Retina (tissue), 1 donor: ENCODE measurements at regions not wholly inside any gene's neighbourhood (a gene's known extent, or its start where the extent isn't known, plus 50 kb on each side); places are given as distances from the start of the nearest gene placed in this dataset.
"Not testable (repeated sequence)": the region's sequence is repeated elsewhere in the genome, so short reads cannot be mapped to it uniquely, and the experiment has no call there.

Source experiments
- DNase-seq: peaks from one replicate; pipeline ENCODE4 v3.0.0-alpha.2; 2016

DNA sequence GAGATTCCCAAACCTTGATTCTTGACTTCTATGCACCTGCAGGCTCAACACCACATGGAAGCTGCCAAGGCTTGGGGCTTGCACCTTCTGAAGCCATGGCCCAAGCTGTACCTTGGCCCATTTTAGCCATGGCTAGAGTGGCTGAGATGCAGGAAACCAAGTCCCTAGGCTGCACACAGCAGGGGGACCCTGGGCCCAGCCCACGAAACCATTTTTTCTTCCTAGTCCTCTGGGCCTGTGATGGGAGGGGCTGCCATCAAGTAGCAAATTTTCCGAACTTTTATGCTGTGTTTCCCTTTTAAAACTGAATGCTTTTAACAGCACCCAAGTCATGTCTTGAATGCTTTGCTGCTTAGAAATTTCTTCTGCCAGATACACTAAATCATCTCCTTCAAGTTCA lies 253.9 kb upstream of the RPS23 start:
- DNase-seq: not testable (repeated sequence)

DNA sequence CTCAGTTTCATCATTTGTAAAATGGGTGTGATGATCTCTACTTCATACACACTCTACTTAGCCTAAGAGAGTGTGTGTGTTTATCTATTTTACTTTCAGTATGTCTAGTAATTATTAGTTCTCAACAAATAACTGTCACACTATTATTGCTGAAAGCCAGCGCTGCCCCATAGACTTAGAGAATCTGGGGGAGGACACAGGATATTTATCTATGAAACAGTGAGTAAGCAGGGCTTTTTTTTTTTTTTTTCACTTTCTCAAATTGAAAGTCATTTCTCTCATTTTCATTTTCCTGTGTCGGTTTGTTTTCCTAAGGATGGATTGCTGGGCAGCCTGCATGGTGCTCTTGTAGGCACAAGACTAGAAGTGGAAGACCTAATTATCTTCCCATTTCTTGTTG lies 248.4 kb upstream of the RPS23 start:
- DNase-seq: no peak

DNA sequence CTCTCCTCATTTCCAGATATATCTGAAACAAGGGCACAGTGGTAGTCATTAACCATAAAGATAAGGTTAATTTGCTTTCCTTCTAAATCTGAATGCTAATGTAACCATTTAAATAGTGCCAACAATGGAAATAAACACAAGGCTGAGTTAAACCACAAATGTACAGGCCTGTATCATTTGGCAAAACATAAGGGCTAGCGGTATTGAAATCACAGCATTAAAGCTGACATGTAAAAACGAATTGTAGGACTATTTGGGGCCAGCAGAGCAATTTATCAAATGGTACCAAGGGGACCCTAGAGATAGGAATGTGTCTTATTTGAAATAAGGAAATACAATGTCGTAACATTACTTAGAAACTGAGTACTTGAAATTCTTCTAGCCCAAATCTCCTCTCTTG lies 247.5 kb upstream of the RPS23 start:
- no peak for DNase-seq

DNA sequence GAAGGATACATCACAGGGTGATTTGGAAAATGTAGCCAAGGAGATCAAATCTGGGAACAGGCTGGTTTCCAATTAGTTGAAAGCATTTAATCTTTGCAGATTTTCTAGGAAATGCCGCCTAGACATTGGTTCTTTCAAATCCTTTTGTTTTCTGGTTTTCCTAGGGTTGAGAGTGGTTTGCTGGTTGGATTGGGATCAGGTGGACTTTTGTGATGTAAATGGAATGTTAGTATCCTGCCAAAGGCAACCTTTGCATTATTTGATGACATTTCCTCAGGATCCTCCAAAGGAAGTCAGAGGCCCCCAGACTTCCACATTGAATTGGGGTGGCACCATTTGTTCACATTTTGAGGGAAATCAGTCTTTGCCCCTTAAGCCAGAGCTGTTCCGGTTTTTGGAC lies 245.5 kb upstream of the RPS23 start:
- DNase-seq: no peak

DNA sequence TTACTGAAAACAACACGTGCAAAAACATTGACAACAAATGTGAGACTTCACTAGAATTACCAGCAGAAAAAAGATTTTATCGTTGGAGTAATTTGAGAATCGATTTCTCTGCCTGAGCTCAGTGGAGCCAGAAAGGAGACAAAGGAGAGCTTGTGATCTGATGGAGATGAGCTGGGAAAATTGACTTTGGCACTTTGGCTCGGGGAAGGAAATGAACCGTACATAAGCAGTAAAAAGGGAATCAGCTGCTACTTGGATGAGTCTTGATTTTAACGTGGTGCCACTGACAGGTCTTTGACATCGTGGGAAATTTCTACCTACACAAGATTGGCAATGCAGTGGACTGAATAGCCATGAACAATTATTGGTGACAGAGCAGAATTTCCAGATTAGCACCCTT lies 244.7 kb upstream of the RPS23 start:
- peak; percentile 80 for DNase-seq

DNA sequence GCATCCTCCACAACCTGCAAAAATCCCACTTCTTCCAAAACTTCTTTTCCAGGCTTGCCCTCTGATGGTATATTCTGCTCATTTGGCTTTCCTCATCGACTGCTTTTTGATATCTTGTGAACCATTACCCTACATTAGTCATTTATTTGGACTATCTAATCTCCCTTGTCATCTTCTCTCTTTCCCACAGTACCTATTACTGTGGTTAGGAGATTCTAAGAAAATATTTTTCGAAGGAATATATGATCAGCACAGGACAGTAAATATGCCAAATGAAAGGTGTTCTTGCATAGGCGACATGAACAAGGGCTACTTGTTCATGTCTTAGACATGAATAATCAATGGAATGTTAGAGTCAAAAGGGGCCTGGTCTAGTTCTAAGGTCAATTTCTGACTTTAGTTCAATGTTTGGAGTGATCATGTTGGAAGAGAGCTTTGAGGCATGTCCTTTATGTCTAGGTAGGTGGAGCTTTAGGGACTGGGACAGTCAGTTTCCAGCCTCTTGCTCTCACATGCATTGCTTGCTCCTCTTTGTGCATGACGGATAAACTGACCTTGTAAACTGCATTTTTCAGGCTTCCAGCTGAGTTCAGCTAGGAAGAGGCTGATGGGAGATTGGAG lies 243.4 kb upstream of the RPS23 start:
- peak; percentile 14 for DNase-seq

DNA sequence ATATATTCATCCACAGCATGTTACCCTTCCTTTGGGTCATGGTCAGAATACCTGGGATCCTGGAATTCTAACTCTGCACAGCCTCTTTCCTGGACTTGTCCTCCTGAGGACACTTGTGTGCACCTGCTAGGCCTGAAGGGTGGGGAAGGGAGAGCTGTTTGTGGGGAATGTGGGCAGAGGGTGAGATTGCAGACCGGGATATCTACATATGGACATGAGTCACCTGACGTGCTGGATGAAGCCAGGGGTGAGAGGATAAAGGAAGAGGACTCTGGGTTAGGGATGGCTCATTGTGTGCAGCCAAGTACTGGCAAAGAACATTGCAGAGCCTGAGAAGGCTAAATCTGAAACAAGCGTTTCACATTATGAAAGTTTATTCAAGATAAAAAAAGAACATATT lies 241.4 kb upstream of the RPS23 start:
- no peak for DNase-seq

DNA sequence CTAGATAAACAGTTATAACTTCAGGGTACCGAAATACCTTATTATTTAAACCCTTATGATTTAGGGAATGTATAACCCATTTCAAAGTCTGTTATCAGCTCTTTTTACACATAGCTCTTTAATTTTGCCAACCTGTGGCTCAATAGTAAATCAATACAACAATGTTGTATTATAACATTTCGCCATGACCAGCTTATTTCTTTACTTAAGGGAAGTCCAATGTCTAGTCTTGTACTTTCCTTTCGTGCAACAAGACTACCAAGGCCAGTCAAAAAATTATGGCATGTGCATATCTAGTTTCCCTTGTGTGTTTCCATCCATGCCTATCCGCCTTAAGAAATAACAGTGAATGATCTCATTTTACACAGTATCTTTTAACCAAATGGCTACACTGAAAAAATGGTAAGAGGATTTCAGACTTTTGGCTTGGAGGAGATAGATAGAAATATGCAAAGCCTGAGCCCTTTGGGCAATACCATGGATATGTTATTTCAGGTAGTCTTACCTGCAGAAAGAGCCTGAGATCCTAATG lies 239.5 kb upstream of the RPS23 start:
- DNase-seq: no peak

DNA sequence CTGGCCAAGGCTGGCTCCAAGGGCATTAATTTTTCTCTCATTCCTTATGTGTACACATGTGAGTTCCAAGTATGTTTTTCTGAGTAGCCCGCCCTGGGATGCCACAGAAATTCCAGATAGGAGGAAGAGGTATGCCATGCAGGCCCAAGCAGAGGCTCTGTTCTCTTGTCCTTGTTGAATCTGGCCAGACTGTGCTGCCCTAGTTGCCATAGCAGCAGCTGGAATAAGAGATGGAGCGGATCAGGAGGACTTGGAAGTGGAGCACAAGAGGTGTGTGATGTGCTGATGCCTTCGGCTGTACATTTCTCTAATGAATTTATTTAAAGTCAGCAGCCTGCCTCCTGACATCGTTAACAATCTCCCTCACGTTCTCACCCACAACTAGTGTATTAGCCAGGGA lies 235.6 kb upstream of the RPS23 start:
- DNase-seq: peak; percentile 28

DNA sequence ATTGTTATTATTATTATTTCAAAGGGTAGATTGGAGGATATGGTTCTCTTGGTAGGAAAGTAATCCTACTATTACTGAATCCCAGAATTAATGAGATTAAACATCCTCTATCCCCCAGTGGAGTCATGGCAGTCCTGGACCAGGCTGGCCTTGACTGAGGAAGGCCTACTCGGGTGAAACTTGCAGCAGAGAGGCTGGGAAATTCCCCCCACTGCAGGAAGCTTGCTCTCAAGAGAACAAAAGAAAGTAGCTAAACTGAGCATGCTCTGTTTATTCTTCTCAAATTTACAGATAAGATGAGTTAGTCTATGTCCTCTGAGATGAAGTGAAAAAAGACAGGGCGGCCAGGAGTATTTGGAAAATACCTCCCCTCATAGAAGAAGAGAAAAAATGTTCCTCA lies 233.9 kb upstream of the RPS23 start:
- DNase-seq: no peak

DNA sequence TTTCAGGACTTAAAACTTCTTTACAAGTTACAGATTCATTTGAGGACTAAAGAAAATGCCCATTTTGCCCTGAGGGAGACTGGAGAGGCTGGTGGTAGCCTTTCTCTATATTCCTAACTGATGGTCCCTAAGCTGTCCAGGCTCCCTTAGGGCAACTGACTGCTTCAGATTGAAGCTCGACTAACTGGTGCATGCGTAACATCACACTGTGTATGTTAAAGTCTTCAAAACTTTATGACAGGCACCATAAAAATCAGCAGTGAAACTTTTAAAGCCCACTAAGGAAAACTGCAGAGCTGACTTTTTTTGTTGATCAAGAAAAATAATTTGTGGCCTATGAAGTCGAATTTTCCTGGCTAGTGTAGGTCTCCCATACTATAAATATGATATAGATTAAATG lies 233.0 kb upstream of the RPS23 start:
- DNase-seq: no peak

DNA sequence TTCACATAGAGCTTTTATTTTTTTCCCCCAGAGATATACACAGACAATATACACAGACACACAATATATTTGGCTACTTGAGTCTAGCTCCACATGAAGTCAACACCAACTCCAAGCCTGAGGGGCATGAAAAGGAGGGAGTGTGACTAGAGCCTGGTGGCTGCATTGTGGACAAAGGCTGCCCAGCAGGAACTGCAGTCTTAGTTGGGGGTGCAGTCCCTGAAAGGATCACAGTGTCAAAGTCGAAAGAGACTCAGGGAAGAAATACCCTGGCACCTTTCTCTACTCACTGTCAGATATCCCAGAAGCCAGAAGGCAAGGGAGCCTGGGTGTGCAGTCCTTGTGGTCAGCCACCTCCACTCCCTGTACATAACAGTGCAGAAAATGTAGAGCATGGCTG lies 231.6 kb upstream of the RPS23 start:
- DNase-seq: no peak

DNA sequence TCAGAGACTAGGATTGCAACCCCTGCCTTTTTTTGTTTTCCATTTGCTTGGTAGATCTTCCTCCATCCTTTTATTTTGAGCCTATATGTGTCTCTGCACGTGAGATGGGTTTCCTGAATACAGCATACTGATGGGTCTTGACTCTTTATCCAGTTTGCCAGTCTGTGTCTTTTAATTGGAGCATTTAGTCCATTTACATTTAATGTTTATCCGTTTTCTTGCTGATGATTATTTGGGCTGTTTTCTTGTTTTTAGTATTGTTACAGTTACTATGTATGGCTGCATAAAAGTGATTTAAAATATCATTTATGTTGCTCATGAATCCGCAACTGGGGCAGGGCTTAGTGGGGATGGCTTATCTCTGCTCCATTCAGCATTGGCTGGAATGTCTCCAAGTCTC lies 228.2 kb upstream of the RPS23 start:
- not testable (repeated sequence) for DNase-seq

DNA sequence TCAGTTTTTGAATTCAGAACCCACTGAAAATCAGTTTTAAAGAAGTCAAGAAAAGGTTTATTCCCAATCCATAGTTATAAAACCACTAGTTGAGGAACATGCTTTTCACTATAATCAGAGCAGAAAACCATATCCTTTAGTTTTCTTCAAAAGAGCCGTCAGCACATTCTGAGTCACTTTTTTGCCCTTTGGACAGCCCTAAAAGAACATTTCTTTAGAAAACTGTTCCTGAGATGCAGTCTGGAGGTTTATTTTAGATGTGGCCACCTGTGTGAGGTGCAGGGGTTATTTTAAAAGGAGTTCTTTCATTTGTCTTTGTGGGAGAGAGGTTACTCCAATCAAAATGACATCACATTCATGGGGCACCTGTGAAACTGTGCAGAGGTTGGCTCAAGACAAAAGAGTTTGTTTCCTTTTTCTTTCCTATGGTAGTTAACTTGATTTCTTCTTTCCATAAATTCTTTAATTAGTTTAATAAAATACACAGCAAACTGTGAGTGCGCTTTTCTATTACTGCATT lies 221.6 kb upstream of the RPS23 start:
- DNase-seq: no peak

DNA sequence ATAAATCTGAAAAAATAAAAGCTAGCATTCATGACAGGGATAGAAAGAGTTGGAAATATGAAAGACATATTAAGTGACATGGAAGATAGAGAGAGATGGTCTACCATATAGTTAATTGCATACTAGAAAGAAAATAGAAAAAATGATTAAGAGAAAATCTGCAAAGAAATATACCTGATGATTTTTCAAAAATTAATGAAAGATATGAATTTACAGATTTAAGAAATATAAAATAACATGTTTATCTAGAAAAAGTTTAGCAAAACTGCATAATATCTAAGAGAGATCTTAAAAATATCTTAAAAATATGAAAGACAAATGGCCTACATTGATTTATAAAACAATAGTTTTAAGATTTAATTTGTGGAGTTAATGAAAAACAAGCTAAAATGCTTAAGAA lies 219.1 kb upstream of the RPS23 start:
- DNase-seq: no peak

DNA sequence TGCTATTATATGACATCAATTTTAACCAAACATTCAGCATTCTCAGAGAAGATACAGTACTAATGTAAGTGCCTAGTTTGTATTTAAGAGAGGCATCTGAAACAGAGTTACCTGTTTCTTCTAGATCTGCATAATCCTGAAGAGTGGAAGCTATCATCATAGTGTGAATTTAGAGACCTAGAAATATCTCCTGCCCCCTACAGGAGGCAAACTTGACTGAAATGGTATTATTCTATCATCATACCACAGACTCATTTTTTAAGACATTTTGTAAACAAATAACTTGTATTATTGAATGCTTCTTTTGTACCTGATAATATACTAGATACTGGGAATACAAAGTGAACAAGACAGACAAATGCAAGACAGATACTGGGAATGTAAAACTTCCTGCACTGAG lies 216.8 kb upstream of the RPS23 start:
- no peak for DNase-seq

DNA sequence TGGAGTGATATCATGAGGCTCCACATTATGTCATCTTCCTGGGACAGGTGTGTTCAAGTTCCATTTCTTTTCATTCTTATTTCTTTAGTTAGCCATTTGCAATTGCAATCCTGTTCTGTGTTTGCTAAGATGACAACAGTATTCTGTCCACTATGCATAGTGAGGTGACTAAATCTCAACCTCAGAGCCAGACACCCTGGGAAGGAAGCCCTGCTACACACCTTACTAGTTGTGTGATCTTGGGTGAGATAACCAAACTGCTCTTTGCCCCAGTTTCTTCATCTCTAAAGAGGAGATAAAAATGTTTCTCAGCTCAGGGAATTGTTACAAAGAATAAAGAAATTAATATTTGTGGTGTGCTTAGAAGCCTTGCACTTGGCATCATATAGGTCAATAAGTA lies 215.1 kb upstream of the RPS23 start:
- DNase-seq: no peak

DNA sequence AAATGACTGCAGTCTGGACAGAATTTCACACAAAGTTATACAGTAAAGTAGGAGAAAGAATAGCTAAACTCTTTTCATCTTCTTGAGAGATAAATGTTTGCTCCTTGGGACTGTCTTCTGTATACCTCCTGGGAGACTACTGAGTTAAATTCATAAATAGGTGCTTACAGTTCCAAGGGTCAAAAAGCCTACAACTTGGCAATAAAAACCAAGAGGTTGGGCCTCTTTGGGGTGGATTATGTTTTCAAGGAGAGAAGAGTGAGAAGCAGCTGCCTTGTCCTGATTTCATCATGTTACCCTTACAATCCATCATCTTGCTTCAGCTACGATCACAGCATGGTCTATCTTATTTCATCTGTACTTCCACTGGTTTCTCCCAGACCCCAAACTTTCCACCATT lies 213.2 kb upstream of the RPS23 start:
- no peak for DNase-seq

DNA sequence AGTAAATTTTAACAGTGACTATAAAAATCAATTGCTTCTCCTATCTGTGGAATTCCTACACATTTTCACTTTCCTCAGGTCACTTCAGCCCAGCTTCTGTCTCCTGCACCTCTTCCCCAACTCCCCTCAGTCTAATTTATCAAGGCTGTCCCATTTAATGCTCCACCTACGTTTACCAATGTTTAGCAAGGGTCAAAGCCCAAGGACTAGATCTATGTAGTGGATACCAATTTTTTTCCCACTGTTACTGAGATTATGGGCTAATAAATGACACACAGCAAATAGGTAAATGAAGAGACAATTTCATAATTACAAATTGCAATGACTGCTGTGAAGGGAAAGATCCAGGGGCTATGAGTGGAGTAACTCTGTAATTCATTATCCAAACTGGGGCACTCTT lies 211.5 kb upstream of the RPS23 start:
- DNase-seq: no peak

DNA sequence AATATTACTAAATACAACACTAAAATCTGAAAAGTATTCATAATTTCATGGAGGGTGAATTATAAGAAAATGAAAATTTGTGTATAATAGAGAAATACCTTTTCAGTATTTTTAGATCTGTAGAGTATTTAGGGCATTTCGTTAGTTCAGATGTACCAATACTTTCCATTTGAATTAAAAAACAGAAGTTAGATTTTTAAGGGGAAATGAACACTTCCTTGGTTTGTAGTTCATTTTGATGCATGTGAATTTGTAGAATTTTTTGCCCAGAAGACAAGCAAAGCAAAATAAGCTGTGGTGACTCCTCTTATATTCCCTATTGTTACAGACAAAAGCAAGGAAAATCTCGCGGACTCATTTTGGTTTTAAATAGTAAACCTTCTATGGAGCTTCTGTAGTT lies 209.0 kb upstream of the RPS23 start:
- DNase-seq: no peak

DNA sequence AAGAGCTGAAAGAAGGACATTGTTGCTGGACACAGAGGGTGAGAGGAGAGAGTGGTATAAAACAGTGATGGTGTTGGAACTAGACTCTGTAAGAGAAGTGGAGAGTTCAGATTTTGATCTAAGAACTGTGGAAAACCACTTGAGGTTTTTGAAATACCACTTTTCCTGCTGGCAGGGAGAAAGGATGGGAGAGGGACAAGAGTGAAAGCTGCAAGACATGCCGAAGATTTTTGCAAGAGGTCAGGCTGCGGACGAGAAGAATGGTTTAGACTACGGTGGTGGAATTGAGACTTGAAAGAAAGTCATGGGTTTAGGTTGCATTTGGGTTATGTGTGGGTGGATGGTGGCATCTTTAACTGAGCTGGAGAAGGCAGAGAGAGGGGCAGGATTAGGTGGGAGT lies 202.2 kb upstream of the RPS23 start:
- DNase-seq: no peak

DNA sequence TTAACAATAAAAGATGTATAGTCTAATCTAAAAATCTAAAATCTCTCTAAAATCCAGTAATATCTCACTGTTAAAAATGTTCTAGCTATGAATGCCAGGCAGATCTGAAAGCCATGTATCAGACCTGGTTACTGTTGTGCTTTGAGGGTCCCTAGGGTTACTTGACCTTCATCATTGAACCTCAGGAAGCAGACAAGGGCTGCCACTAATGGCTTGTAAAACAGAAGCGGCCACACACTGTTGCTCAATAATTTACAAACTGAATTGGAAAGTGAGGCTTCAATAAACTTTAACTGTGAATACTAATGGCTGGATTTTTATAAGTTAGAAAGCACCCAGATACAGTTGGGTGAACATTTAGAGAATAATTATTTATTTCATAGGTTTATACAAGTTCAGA lies 198.0 kb upstream of the RPS23 start:
- peak; percentile 17 for DNase-seq

DNA sequence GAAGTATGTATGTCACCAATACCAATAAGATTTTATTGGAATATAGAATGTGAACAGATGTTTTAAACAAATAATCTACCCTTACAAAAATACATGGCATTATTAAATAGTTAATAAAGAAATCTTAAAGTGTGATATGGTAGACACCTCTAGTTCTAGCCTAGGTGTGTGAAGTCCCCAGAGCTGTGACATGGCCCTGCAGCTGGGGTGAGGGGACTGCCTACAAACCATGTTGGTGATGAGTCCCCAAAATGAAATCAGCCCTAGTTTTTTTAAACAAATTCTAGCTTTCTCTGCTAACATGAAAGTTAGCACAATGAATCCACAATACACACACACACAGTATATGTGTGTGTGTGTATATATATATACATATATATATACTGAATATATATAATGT lies 195.1 kb upstream of the RPS23 start:
- DNase-seq: no peak

DNA sequence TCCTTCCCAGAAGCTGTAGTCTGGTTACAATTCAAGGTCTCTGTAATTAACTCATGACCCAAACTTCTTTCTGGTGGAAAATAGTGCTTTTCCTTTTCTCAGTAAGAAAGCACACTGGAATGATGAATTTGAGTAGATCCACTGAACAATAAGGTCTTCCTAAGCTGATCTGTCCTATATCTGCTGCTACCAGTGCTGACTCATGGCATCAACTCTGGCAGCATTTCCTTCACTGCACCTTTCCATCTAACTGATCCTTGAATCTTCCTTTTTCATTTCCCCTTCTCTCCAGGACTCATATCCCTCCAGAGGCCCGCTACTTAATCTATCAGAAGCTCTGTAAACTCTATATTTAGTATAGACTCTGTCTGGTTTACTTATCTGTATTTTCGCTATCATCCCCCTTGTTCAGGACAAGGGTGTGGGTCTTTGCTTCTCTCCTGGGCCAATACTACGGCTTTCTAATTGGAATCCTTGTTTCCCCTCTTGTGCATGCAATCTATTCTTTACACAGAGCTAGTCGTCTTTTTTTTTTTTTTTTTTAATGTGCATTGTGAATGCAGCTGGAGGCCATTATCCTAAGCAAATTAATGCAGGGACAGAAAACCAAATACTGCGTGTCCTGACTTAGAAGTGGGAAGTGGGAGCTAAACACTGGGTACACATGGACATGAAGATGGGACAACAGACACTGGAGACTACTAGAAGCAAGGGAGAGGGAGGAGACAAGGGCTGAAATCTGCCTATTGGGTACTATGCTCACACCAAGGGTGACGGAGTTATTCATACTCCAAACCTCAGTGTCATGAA lies 192.2 kb upstream of the RPS23 start:
- no peak for DNase-seq
